OCI-LY3 (cell line): ENCODE measurements at regions not wholly inside any gene's neighbourhood (a gene's known extent, or its start where the extent isn't known, plus 50 kb on each side); places are given as distances from the start of the nearest gene placed in this dataset.

Experiments used
- CTCF ChIP-seq: fragments of 200-600, 300-600 bp; sonication (generic); IDR thresholded peaks from 2 replicates; pipeline ENCODE4 v1.5.1; 2014; ENCODE audit warnings: antibody characterized with exemption, low read length, low read depth
- EZH2phosphoT487 ChIP-seq: fragments of 200-600 bp; shearing (Covaris generic); IDR thresholded peaks from 2 replicates; pipeline ENCODE4 v1.6.1; 2018; ENCODE audit warnings: antibody characterized with exemption, mixed run types, low read depth

GRCh38 chr10:90020506-90020905, 319.1 kb downstream of the KIF20B start:
- TF ChIP-seq CTCF (no peak), EZH2phosphoT487 (no peak)
